ENCODE measurements at regions not wholly inside any gene's neighbourhood (a gene's known extent, or its start where the extent isn't known, plus 50 kb on each side); places are given as distances from the start of the nearest gene placed in this dataset.
"Not testable (repeated sequence)": the region's sequence is repeated elsewhere in the genome, so short reads cannot be mapped to it uniquely, and the experiment has no call there.

GRCh38 chr21:9766890-9767591 is 754.3 kb upstream of the TPTE start:
- not testable (repeated sequence) for H3K4me3 ChIP-seq (replicated peaks; ENCODE audit: insufficient read depth, low read length); H3K27me3 ChIP-seq (ENCODE audit: insufficient read depth, poor library complexity, severe bottlenecking); H3K27ac ChIP-seq (replicated peaks)
- peak; percentile 43 to 45 for DNase-seq (ENCODE audit: low read depth in 1 of 2, low spot score in 1 of 2)

- TF ChIP-seq SPI1 (IDR thresholded peaks at IDR 0.05; ENCODE audit: borderline replicate concordance, low read depth) (no peak), GABPA (IDR thresholded peaks at IDR 0.05; ENCODE audit: low read depth) (no peak), POLR2AphosphoS5 (IDR thresholded peaks at IDR 0.05; ENCODE audit: low read depth) (no peak), CTCF (IDR thresholded peaks at IDR 0.05; ENCODE audit: insufficient read depth, low read length) (no peak), REST (IDR thresholded peaks at IDR 0.05; ENCODE audit: insufficient replicate concordance, low read depth) (no peak)
- no peak for DNase-seq (ENCODE audit: low read depth in 1 of 2, low spot score in 1 of 2)
- no peak overlapping the region for H3K4me3 ChIP-seq (replicated peaks; ENCODE audit: insufficient read depth, low read length)
- H3K27me3 ChIP-seq (ENCODE audit: insufficient read depth, poor library complexity, severe bottlenecking) = no peaks in the 10 kb centered on the region
- H3K27ac ChIP-seq (replicated peaks) = no peak overlapping the region
These were observed 753.6 kb upstream of the TPTE start for GRCh38 chr21:9767592-9768375.

GRCh38 chr21:9768376-9769130 is 752.8 kb upstream of the TPTE start:
- not testable (repeated sequence) for H3K27ac ChIP-seq (replicated peaks); DNase-seq (ENCODE audit: low read depth in 1 of 2, low spot score in 1 of 2); H3K4me3 ChIP-seq (replicated peaks; ENCODE audit: insufficient read depth, low read length); H3K27me3 ChIP-seq (ENCODE audit: insufficient read depth, poor library complexity, severe bottlenecking)

- not testable (repeated sequence) for H3K27me3 ChIP-seq (ENCODE audit: insufficient read depth, poor library complexity, severe bottlenecking); H3K4me3 ChIP-seq (replicated peaks; ENCODE audit: insufficient read depth, low read length); DNase-seq (ENCODE audit: low read depth in 1 of 2, low spot score in 1 of 2); H3K27ac ChIP-seq (replicated peaks)
These were observed 752.3 kb upstream of the TPTE start for GRCh38 chr21:9769131-9769498.

- not testable (repeated sequence) for DNase-seq (ENCODE audit: low read depth in 1 of 2, low spot score in 1 of 2); H3K4me3 ChIP-seq (replicated peaks; ENCODE audit: insufficient read depth, low read length); H3K27ac ChIP-seq (replicated peaks); H3K27me3 ChIP-seq (ENCODE audit: insufficient read depth, poor library complexity, severe bottlenecking)
These were observed 751.4 kb upstream of the TPTE start for GRCh38 chr21:9769718-9770690.

- H3K27me3 ChIP-seq (ENCODE audit: insufficient read depth, poor library complexity, severe bottlenecking); H3K4me3 ChIP-seq (replicated peaks; ENCODE audit: insufficient read depth, low read length); H3K27ac ChIP-seq (replicated peaks); DNase-seq (ENCODE audit: low read depth in 1 of 2, low spot score in 1 of 2): not testable (repeated sequence)
These were observed 749.7 kb upstream of the TPTE start for GRCh38 chr21:9771466-9772347.

All from HL-60 (cell line).